Upper lobe of right lung (tissue), 1 donor: ENCODE measurements at regions not wholly inside any gene's neighbourhood (a gene's known extent, or its start where the extent isn't known, plus 50 kb on each side); places are given as distances from the start of the nearest gene placed in this dataset.

ENCODE experiments used
- ATAC-seq: fragments of 200-7000 bp; cut with Tn5 transposase; one replicate; pipeline ENCODE4 v1.9.1; 2020; ENCODE audit warnings: mild to moderate bottlenecking, moderate library complexity
- DNase-seq: peaks from one replicate; pipeline ENCODE4 v3.0.0-alpha.2; 2020
- H3K27ac ChIP-seq: fragments of 200-600 bp; one replicate; pipeline ENCODE4 v1.8.0; 2022
- H3K27me3 ChIP-seq: fragments of 200-600 bp; one replicate; pipeline ENCODE4 v1.8.0; 2022; ENCODE audit warnings: mild to moderate bottlenecking
- H3K36me3 ChIP-seq: fragments of 200-600 bp; one replicate; pipeline ENCODE4 v1.8.0; 2022
- H3K4me1 ChIP-seq: fragments of 200-600 bp; one replicate; pipeline ENCODE4 v1.8.0; 2022
- H3K4me3 ChIP-seq: fragments of 200-600 bp; one replicate; pipeline ENCODE4 v1.8.0; 2022; ENCODE audit warnings: mild to moderate bottlenecking
- H3K9me3 ChIP-seq: fragments of 200-600 bp; one replicate; pipeline ENCODE4 v1.8.0; 2022
- intact Hi-C: fragments of 100-400 bp; cut with DNase I; formaldehyde crosslinking; loops from one replicate; pipeline ENCODE4 v1.11.0; 2022
- TF ChIP-seq, protein P1 (sequence below): fragments of 200-600 bp; IDR thresholded peaks from one replicate; pipeline ENCODE4 v1.8.0; 2022; ENCODE audit warnings: antibody characterized with exemption
- donor health status: DM: no; HTN: yes; CAD: no; lungs with severe emphysema.

DNA sequence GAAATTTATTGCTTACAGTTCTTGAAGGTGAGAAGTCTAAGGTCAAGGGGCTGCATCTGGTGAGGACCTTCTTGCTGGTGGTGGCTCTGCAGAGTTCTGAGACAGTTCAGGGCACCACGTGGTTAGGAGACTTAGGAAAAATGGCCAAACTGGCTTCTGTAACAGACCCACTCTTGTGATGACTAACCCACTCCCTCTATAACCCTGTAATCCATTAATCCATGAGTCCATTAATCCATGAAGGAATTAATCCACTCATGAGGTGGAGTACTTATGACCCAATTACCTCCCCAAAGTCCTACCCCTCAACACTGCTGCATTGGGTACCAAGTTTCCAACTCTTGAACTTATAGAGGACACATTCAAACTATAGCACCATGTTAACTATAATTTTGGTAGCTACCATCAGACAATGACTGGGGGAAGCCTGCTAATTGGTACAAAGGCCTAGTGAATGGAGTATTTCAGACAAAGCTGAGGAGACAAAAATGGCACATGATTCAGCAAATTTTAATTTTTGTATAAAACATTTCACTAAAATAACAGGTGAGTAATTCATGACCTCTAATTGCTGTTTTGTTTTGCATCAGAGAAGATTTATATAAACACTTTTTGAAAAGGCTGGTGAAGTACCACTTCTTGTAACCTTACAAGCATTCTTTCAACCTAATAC is 374.1 kb upstream of the TBL1XR1 start:
- intact Hi-C loops, result no loop called here
- peaks cover 12% of the 10 kb centered on the region for H3K4me1 ChIP-seq
- H3K9me3 ChIP-seq, result no peaks in the 10 kb centered on the region
- DNase-seq (no peak), ATAC-seq (no peak)
- H3K36me3 ChIP-seq, result no peaks in the 10 kb centered on the region
- no peaks in the 10 kb centered on the region for H3K27me3 ChIP-seq
- TF ChIP-seq, protein P1, sequence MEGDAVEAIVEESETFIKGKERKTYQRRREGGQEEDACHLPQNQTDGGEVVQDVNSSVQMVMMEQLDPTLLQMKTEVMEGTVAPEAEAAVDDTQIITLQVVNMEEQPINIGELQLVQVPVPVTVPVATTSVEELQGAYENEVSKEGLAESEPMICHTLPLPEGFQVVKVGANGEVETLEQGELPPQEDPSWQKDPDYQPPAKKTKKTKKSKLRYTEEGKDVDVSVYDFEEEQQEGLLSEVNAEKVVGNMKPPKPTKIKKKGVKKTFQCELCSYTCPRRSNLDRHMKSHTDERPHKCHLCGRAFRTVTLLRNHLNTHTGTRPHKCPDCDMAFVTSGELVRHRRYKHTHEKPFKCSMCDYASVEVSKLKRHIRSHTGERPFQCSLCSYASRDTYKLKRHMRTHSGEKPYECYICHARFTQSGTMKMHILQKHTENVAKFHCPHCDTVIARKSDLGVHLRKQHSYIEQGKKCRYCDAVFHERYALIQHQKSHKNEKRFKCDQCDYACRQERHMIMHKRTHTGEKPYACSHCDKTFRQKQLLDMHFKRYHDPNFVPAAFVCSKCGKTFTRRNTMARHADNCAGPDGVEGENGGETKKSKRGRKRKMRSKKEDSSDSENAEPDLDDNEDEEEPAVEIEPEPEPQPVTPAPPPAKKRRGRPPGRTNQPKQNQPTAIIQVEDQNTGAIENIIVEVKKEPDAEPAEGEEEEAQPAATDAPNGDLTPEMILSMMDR, result no peak
- no peak overlapping the region for H3K27ac ChIP-seq
- H3K4me3 ChIP-seq, result no peak overlapping the region

DNA sequence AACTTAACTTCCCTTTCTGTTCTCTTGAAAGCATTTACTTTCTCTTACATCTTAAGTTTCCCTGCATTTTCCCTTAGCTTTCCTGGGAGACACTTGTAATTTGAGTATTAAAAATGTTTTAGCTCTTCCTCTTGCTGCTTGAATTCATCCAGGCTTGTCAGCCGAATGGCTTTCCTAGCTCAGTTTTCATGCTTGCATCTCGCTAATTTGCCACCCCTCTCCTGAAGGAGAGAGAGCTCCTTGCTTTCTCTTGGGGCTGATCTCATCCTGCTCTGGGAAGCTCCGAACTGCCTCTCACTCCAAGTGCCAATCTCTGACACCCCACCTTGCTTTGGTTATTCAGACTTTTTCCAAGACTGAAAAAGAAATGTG is 374.6 kb upstream of the TBL1XR1 start:
- H3K27me3 ChIP-seq, result no peaks in the 10 kb centered on the region
- peaks cover 12% of the 10 kb centered on the region for H3K4me1 ChIP-seq
- H3K36me3 ChIP-seq, result no peaks in the 10 kb centered on the region
- no peaks in the 10 kb centered on the region for H3K9me3 ChIP-seq
- intact Hi-C loops, result no loop called here
- ATAC-seq (no peak), DNase-seq (no peak)
- TF ChIP-seq, protein P1, result no peak
- H3K27ac ChIP-seq, result no peak overlapping the region
- H3K4me3 ChIP-seq, result no peak overlapping the region

GRCh38 chr3:177574222-177574856 is 377.1 kb upstream of the TBL1XR1 start:
- DNase-seq, result no peak
- Histone ChIP-seq H3K27me3 (no peaks in the 10 kb centered on the region), H3K4me1 (peaks cover 12% of the 10 kb centered on the region), H3K36me3 (no peaks in the 10 kb centered on the region), H3K27ac (no peak overlapping the region), H3K9me3 (no peaks in the 10 kb centered on the region), H3K4me3 (no peak overlapping the region)
- peak; percentile 94 for ATAC-seq
- intact Hi-C loops, result no loop called here
- TF ChIP-seq, protein P1, result no peak

- DNase-seq, result no peak
Measured at GRCh38 chr3:177576746-177577145, 379.5 kb upstream of the TBL1XR1 start.

GRCh38 chr3:177578488-177578887 is 381.2 kb upstream of the TBL1XR1 start:
- no peaks in the 10 kb centered on the region for H3K36me3 ChIP-seq
- peaks cover 7% of the 10 kb centered on the region for H3K4me1 ChIP-seq
- no peaks in the 10 kb centered on the region for H3K9me3 ChIP-seq
- DNase-seq (no peak), ATAC-seq (no peak)
- TF ChIP-seq, protein P1, result no peak
- no peak overlapping the region for H3K4me3 ChIP-seq
- intact Hi-C loops, result no loop called here
- no peaks in the 10 kb centered on the region for H3K27me3 ChIP-seq
- no peak overlapping the region for H3K27ac ChIP-seq

More at GRCh38 chr3:177576746-177577145, 379.5 kb upstream of the TBL1XR1 start:
- Histone ChIP-seq H3K4me1 (peaks cover 12% of the 10 kb centered on the region), H3K36me3 (no peaks in the 10 kb centered on the region), H3K27me3 (no peaks in the 10 kb centered on the region), H3K27ac (no peak overlapping the region), H3K9me3 (no peaks in the 10 kb centered on the region), H3K4me3 (no peak overlapping the region)
- ATAC-seq, result no peak
- intact Hi-C loops, result no loop called here
- TF ChIP-seq, protein P1, result no peak
